NCI-H146 treated with DMSO at 0.1 percent for 48 hours (cell line): ENCODE measurements at regions not wholly inside any gene's neighbourhood (a gene's known extent, or its start where the extent isn't known, plus 50 kb on each side); places are given as distances from the start of the nearest gene placed in this dataset.

Experiments
- DNase-seq: peaks from one replicate; lab custom pipeline; 2025; ENCODE audit not compliant: unreplicated experiment; lab: John Stamatoyannopoulos, UW

DNA sequence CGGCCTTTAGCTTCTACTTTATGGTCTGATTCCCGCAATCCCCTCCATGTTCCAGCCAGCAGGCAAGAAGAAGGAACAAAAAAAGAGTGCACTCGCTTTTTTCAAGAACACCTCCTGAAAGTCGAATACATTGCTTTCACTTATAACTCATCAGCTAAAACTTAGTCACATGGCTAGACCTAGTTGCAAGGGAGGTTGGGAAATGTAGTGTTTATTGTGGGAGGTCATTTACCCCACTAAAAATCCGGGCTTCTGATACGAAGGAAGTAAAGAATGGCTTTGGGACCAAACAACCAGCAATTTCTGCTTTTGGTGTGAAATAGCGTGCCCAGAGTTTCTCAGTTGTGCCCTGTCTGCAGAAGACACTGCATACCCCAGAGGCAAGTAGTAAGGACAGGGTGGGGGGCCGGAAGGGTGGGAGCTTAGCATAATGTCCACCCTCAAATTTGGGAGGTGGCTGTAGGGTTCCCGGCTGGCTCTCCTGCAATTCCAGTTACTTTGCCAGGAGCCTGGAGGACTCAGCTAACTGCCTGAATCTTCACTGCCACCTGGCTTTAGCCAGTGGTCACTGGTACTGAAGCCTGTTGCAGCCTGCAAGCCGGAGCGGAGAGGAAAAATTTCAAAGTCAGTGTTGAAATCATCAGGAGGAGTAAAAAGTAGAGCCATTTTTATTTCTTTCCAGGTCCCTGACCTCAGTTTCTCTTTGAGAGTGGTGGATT lies 57.7 kb upstream of the F3 start:
- no peak for DNase-seq

DNA sequence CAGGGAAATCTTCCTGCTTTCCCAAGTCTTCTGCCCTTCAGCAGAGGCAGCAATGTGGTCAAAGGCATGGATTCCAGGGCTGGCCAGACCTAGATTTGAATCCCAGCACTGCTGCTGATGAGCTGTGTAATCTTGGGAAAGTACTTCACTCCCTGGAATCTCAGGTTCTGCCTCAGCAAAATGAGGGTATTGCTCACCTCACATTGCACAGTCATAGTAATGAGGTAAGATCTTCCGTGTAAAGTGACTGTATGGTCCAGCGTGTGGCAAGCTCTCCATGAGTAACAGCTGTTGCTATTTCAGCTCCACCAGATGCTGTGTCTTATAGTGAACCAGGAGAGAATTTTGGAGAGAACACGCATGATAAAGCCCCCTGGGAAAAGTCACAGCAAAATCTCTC lies 56.1 kb upstream of the F3 start:
- no peak for DNase-seq

DNA sequence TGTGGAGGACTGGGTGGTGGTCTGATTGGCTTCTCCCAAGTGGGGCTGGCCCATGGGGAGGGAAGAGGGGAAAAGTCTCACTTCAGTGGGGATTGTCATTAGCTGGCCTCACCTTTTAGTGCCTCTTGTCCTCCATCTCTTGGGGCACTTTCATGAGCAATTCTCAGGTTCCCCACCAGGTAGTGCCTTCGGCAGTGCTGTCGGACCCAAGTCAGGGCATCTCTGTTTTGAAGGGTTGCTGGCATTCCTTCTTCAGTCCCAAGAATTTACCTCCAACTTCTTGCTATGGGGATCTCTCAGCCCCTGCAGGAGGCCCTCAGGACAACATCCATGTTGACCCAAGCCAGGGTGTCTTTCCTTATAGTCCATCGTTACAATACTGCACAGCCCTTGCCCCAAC lies 54.7 kb upstream of the F3 start:
- no peak for DNase-seq

DNA sequence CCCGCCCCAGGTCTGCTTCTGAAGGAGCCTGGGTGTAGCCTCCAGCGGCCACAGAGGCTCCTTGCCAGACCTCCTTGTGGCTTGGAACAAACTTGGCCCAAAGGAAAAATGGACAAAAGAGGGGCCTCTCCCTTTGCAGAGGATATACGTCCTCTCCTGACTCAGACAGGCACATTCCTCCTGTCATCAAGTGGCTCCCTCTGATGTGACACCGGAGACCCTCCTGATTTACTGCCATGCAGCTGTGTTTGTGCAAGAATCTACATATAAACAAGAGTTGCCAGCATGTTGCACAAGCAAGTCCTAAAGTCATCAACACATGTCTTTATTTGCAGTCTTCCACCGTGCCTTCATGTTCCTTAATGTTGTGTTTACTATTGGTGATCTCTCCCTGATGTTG lies 54.1 kb upstream of the F3 start:
- no peak for DNase-seq

DNA sequence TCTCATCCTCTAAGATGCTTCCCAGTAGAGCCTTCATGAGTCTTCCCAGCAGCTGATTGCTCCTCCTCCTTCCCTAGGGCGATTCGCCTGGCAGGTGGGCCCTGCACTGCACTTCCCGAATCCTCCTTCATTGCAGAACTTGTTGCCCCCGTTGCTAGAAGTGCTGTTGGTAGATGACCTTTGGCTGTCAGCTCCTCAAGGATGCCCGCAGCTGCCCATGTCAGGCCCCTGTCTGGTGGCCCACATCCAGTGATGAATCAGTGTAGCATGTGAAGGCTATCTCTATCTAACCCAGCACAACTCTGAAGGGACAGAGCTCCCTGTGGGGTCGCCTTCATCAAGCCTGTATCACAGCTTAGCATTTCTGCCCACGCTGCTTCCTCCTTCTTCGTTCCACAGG lies 52.1 kb upstream of the F3 start:
- no peak for DNase-seq

DNA sequence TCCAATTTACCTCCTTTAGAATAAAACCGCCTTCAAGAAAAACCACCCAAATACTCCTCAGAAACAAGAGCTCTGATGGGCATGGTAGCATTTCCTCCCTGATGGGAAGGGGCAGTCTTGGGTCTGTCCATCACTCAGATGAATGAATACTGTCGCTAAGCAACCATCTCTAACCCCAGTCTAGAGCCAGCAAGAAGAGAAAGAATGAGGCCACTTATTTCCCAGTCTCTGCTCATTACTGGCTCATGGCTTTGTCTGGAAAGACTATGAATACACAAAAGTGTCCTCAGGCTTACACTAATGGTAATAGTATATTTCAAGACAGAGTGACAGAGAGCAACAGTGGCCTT lies 51.0 kb upstream of the F3 start:
- DNase-seq = no peak

DNA sequence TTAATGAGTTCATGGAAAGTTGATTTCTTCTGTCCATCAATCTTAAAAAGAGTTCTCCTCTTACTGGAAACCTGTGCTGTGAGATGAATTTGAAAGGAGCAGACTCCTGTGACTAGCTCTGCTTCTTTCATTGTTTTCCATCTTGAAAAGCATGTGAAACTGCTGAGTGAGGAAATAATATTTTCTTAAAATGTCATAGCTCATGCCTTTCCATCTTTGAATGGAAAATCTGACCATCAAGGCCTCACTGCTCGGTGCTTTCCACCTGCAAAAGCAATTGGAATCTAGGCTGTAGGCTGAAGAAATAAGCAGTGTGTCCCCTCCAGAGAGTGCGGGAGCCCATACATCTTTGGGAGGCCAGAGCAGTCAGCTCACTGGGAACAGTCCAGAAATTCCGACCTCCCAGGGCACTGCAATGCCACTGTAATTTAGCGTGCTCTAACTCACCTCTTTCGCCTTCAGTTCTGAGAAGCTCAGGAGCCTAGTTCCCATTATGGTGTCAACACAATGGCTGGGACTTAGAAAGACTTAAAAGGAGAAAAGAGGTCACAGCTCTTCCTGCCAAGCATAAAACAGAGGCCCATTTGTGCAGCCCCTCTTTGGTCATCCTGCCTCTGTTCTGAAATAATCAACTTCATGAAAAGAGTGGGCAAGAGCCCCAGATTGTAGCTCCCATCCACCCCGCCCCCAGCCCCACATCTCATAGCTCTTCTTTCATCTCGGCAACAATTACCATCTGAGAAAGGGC lies 50.4 kb upstream of the F3 start:
- DNase-seq = no peak
